Mammary epithelial cell (primary cell): ENCODE measurements at regions not wholly inside any gene's neighbourhood (a gene's known extent, or its start where the extent isn't known, plus 50 kb on each side); places are given as distances from the start of the nearest gene placed in this dataset.

Source experiments
- EZH2 ChIP-seq: IDR thresholded peaks from 2 replicates; pipeline ENCODE4 v1.6.1; 2012; ENCODE audit warnings: low read length, inconsistent platforms, borderline replicate concordance
- TF ChIP-seq, protein P1 (sequence below), 2 donors: IDR thresholded peaks in 1 of 2; conservative IDR thresholded peaks in 1 of 2; 2 replicates each; pipeline ENCODE4 v1.5.1; 2011 to 2012; ENCODE audit warnings: inconsistent platforms in 2 of 2, low read length in 2 of 2, mild to moderate bottlenecking in 2 of 2, control low read depth in 1 of 2, low read depth in 1 of 2; ENCODE audit not compliant: insufficient read depth in 1 of 2; ENCODE audit errors: extremely low read depth in 1 of 2

DNA sequence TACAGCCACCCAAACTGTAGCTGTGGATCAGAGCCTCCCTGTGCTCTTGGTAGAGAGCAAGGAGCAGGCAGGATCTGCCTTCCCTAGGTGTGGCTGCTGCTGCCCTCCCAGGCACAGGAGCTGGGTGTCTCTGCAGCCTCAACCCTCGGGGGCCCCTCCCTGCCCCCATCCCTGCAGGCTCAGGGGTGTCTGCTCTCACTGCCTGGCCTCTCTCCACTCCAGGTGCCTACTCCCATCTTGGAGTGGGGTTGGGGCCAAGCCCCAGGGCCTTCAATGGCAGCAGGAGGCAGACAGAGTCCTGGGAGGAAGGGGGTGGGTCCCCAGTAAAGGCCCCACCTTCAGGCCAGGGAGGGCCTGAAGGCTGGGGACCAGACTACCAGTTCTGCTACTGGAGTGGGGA lies 189.7 kb upstream of the OSR1 start:
- TF ChIP-seq, protein P1, sequence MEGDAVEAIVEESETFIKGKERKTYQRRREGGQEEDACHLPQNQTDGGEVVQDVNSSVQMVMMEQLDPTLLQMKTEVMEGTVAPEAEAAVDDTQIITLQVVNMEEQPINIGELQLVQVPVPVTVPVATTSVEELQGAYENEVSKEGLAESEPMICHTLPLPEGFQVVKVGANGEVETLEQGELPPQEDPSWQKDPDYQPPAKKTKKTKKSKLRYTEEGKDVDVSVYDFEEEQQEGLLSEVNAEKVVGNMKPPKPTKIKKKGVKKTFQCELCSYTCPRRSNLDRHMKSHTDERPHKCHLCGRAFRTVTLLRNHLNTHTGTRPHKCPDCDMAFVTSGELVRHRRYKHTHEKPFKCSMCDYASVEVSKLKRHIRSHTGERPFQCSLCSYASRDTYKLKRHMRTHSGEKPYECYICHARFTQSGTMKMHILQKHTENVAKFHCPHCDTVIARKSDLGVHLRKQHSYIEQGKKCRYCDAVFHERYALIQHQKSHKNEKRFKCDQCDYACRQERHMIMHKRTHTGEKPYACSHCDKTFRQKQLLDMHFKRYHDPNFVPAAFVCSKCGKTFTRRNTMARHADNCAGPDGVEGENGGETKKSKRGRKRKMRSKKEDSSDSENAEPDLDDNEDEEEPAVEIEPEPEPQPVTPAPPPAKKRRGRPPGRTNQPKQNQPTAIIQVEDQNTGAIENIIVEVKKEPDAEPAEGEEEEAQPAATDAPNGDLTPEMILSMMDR (conservative IDR thresholded peaks at IDR 0.05 in 1 of 2, IDR thresholded peaks at IDR 0.05 in 1 of 2; ENCODE audit: extremely low read depth in 1 of 2, insufficient read depth in 1 of 2, low read depth in 1 of 2, low read length in 2 of 2) = no peak
- TF ChIP-seq EZH2 = no peak
